Cerebellar cortex (tissue), 1 donor: ENCODE measurements at regions not wholly inside any gene's neighbourhood (a gene's known extent, or its start where the extent isn't known, plus 50 kb on each side); places are given as distances from the start of the nearest gene placed in this dataset.
"Not testable (repeated sequence)": the region's sequence is repeated elsewhere in the genome, so short reads cannot be mapped to it uniquely, and the experiment has no call there.

Experiments
- DNase-seq: peaks from one replicate; pipeline ENCODE4 v3.0.0-alpha.2; 2015; ENCODE audit warnings: low spot score

DNA sequence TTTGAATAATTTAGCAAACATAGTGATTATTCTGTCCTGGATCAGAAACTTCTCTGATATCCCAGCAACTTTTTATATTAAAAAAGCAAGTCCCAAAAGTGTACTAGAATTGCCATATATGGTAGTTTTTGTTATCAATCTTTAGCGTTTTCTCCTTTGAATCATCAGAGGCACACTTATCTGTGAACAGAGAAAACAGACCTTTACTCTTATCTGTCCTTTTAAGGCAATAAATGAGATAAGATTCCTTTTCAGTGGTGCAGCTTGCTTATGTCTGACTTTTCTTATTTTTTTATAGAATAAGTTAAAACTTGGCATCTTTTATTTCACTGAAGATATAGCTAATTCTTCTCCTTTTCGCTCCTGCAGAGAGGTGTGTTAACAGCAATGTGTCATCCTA is 458.1 kb upstream of the PCDH10 start:
- no peak for DNase-seq

DNA sequence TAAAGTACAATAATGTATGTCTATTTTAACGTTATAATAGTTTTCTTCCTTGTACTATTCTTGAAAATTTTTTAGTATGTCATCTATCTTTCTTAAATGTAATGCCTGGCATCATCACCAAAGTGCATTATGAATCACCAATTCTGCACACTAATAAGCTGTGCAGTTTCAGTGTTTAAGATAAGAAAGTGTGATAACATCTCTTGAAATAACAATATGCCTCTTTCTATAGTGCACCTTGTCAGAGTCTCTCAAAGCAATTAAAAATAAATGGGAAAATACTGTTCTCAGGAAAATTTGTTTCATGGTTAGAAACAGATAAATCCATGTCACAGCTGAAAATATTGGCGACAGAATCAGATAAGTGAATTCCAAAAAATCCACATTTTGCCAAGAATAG is 457.4 kb upstream of the PCDH10 start:
- no peak for DNase-seq

DNA sequence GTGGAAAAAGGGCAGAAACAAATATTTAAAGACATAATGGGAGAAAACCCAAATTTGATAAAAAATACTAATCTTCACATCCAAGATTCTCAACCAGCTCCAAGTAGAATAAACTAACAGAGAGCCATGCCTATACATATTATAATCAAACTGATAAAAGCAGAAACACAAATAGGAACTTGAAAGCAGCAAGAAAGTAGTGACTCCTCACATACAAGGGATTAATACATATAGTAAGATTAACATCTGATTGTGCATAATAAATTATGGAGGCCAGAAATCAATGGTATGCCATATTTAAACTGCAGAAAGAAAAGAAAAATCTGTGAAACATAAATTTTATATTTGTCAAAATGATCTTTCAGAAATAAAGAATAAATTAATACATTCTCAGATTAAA is 454.3 kb upstream of the PCDH10 start:
- DNase-seq = no peak

- not testable (repeated sequence) for DNase-seq
Observed at GRCh38 chr4:132697505-132697904, 451.6 kb upstream of the PCDH10 start.

GRCh38 chr4:132707955-132708354 is 441.1 kb upstream of the PCDH10 start:
- no peak for DNase-seq

GRCh38 chr4:132709056-132709455 is 440.0 kb upstream of the PCDH10 start:
- DNase-seq = no peak

GRCh38 chr4:132710971-132711370 is 438.1 kb upstream of the PCDH10 start:
- DNase-seq = no peak

DNA sequence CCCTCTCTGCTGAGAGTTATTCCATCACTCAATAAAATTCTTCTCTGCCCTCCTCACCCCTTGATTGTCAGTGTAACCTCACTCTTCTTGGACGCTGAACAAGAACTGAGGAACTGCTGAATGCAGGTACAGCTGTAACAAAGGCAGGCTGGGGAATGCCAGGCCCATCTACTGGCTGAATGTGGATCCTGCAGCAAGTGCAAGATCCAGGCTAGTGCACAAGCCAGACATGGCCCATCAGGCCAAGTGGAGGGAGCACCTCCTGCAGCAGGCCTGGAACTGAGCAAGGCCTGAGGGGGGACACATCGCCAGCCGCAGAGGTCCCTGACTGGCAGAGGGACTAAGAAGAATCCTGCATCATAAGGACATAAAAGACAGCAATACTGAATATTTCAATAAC is 411.8 kb upstream of the PCDH10 start:
- peak; percentile 3 for DNase-seq

DNA sequence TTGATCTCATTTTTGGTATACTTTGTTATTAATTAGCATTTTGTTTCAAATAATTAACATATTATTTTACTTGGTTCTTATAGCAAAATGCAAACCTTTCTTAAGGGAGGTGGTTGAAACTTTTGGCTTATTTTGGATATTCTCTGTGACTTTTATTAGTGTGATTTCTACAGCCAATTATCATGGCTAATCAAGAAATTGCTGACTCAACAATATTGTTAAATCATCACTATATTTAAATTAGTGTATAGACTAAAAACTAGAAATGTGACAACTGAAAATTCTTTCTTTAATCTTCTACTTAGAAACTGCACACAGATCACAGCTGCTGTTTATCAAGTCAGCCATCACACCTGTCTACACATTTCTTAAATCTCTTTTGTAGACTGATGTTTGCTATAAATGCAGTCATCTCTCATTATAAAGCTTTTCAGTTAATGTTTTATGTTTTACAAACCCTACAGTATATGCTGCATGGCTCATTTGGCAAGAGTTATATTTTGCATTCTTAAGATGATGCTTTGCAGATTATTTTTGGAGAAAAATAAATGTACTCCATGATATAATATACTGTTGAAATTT is 389.8 kb upstream of the PCDH10 start:
- no peak for DNase-seq

DNA sequence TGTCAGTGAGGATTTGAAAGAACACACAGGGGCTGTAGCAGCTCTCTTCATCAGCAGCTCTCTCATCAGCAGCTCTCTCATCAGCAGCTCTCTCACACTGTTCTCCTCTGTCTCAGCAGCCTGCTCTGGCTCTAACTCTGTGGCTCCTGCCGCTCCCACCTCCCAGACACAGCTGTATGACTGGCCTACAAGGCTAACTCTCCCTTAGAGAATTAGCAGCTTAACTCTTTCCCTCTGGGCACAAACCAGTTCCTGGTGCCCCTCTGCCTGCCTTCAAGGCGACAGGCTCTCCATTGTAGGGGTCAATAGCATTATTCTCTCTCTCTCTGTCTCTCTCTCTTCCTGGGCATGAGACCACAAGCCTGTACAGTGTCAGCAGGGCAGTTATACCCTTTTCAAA is 385.6 kb upstream of the PCDH10 start:
- DNase-seq = no peak

- no peak for DNase-seq
Observed at GRCh38 chr4:132767901-132768300, 381.2 kb upstream of the PCDH10 start.

DNA sequence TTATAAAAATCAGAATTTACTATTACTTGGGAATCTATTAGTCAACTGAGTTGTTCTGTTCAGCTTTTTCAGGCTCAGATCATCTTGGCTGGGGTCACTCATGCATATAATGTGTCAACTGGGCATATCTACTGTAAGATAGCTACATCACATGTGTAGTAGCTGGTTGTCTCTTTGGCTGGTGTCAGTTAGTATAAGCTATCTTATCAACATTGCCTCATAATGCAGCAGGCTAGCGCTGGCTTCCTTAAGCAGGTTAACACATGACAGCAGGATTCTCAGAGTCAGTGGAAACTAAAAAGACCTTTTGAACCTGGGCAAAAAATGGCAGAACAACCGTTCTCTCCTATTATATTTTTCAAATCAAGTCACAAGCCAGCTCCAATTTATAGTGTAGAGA is 378.3 kb upstream of the PCDH10 start:
- no peak for DNase-seq

DNA sequence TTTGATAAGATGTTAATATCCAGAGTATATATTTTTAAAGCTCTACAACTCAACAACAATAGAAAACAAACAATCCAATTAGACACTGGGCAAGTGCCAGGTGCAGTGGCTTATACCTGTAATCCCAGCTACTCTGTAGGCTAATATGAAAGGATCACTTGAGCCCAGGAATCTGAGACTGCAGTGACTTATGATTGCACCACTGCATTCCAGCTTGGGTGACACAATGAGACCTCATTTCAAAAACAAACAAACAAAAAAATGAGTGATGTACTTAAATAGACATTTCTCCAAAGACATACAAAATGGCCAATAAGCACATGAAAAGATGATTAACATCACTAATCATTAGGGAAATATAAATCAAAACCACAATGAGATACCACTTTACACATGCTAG is 356.8 kb upstream of the PCDH10 start:
- DNase-seq = no peak

DNA sequence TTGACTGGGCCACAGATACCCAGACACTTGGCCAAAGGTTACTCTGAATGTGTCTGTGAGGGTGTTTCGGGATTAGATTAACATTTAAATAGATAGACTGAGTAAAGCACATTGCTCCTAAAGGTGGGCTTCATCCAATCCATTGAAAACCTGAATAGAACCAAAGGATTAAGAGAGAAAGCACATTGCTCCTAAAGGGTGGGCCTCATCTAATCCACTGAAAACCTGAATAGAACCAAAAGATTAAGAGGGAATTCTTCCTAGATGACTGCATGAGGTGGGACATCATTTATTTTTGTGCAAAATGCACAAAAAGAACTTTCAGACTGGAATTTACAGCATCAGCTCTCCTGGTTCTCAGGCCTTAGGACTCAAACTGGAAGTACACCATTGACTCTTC is 351.2 kb upstream of the PCDH10 start:
- DNase-seq = no peak

DNA sequence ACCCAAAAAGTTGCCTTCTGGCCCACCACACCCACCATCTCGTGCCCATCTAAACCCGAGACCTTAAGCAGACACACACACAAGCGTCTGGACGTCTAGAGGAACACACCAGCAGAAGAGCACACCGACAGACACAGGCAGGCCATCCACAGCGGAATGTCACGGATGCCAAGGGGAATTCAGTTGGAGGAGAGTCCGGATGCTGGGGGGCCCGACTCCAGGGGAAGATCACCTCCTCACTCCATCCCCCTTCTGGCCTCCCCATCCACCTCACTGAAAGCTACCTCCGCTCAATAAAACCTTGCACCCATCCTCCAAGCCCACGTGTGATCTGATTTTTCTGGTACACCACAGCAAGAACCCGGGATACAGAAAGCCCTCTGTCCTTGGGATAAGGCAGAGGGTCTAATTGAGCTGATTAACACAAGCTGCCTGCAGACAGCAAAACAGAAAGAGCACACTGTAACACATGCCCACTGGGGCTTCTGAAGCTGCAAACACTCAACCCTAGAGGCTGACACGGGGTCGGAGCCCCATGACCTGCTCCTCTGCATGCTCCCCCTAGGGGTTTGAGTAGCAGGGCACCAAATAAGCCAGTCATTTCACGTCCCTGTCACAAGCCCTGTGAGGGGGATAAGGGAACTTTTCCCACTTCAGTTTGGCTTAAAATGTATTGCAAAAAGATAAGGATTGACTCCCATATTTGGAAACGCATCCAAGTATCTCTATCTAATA is 339.6 kb upstream of the PCDH10 start:
- no peak for DNase-seq

DNA sequence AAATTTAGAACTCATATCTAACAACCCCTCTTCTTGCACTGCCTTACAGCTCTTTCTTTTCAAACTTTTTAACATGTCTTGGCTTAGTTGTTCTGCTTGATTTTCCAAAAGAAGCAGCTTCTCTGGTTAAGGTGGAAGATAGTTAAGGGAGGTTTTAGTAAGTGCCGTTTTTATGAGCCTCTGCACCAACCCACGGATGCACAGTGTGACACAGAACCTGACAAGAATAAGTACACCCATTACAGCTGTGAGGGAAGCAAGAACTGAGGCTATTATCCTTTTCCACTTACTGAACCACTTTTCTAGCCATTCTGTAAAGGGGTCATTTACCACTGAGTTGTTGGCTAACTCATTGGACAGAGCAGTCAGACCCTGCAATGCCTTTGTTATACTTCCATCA is 336.0 kb upstream of the PCDH10 start:
- DNase-seq = not testable (repeated sequence)

DNA sequence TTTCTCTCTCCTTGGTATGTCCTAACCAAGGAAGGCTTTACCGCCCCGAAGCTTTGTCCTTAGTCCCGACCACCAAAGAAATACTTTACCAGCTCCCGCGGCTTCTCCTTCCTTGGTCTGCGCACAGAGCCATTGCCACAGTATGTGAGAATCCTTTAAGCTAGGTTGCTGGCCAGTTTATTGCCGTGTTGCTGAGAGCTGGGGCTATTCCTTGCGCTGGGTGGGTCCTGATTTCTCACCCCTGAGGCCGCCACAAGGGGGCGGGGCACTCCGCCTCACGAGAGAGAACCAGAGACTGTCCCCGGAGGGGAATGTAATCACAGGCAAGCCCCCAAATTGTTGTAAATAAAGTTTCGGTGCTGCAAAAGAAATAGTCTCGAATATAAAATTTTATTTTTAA is 331.0 kb upstream of the PCDH10 start:
- no peak for DNase-seq

DNA sequence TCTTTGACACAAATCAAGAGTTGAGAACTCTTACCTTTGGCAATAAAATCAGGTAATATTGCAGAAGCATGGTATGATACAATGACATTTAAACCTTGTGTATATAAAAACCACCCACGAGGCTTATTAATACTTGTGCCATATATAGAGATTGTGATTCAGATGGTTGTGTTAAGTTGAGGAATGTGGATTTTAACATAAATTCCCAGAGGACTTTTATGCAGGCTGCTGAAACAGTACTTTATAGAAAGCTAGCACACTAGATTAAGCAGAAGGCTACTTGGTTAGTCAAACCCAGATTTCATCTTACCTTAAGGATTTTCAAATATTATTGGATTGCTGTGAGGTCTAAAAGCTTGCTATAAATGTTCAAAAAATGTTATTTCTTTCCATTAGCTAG is 325.7 kb upstream of the PCDH10 start:
- DNase-seq = no peak

- no peak for DNase-seq
Observed at GRCh38 chr4:132824761-132825160, 324.3 kb upstream of the PCDH10 start.

DNA sequence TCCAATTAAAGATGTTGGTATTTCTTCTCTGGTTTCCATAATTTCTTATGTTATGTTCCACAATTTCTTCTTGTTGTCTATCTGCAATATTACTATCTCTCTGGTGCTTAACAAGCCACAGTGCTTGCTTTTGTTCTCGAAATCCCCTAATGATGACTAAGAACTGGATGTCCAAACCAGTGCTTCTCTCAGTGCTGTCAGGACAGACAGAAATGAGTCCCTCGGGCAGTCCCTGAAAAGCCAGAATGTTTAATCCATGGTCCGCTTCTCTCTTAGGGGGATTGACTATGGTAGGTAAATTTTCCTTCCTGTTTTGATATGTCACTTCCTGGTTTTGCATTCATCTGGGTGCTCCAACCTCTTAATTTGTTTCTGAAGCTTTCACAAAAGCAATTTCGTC is 321.6 kb upstream of the PCDH10 start:
- no peak for DNase-seq

- no peak for DNase-seq
Observed at GRCh38 chr4:132838244-132838643, 310.9 kb upstream of the PCDH10 start.

DNA sequence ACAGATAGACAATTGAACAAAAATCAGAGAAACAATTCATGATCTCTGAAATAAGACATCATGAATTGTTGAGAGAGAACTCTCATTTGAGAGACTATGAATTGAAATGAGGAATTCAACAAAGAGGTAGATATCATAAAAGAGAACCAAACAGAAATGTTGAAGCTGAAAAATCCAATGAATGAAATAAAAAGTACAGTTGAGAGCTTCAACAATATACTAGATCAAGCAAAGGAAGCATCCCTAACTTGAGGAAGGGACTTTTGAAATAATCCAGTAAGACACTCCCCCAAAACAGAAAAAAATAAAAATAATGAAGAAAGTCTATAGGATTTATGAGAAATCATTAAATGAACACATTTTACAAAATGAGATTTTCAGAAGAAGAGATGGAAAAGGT is 310.0 kb upstream of the PCDH10 start:
- no peak for DNase-seq

- DNase-seq = no peak
Observed at GRCh38 chr4:132859929-132860328, 289.2 kb upstream of the PCDH10 start.

DNA sequence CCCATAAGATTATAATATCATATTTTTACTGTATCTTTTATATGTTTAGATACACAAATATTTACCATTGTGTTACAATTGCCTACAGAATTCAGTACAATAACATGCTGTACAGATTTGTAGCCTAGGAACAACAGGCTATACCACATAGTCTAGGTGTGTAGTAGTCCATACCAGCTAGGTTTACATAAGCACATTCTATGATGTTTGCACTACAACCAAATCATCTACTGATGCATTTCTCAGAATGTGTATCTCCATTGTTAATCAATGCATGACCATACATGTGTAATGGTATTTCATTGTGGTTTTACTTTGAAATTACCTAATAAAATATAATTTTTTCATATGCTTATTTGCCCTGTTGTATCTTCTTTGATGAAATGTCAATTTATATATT is 288.1 kb upstream of the PCDH10 start:
- no peak for DNase-seq
